G401 (cell line): ENCODE measurements at regions not wholly inside any gene's neighbourhood (a gene's known extent, or its start where the extent isn't known, plus 50 kb on each side); places are given as distances from the start of the nearest gene placed in this dataset.

Source experiments
- DNase-seq: peaks from one replicate; pipeline ENCODE4 v3.0.0-alpha.2; 2015; ENCODE audit warnings: low spot score
- in situ Hi-C: cut with HindIII; loops from 2 replicates; pipeline ENCODE4 v1.10.0; 2016; ENCODE audit warnings: low sequenced_read_pairs, mixed read lengths

- in situ Hi-C loops, result no loop called here
- DNase-seq, result no peak
Observed at GRCh38 chr16:72542102-72542501, 370.1 kb upstream of the PMFBP1 start.

GRCh38 chr16:72537664-72538063 is 365.7 kb upstream of the PMFBP1 start:
- in situ Hi-C loops, result no loop called here
- DNase-seq, result no peak

GRCh38 chr16:72536723-72537435 is 364.9 kb upstream of the PMFBP1 start:
- in situ Hi-C loops, result no loop called here
- no peak for DNase-seq

GRCh38 chr16:72532906-72533410 is 361.0 kb upstream of the PMFBP1 start:
- in situ Hi-C loops, result no loop called here

GRCh38 chr16:72530434-72530833 is 358.5 kb upstream of the PMFBP1 start:
- DNase-seq, result no peak
- in situ Hi-C loops, result no loop called here

More at GRCh38 chr16:72532906-72533410, 361.0 kb upstream of the PMFBP1 start:
- DNase-seq, result no peak

GRCh38 chr16:72523087-72523486 is 351.1 kb upstream of the PMFBP1 start:
- in situ Hi-C loops, result no loop called here

GRCh38 chr16:72517154-72517553 is 345.2 kb upstream of the PMFBP1 start:
- DNase-seq, result no peak

More at GRCh38 chr16:72523087-72523486, 351.1 kb upstream of the PMFBP1 start:
- DNase-seq, result no peak

GRCh38 chr16:72511171-72511570 is 339.2 kb upstream of the PMFBP1 start:
- in situ Hi-C loops, result no loop called here
- no peak for DNase-seq

More at GRCh38 chr16:72517154-72517553, 345.2 kb upstream of the PMFBP1 start:
- in situ Hi-C loops, result no loop called here

GRCh38 chr16:72508191-72508590 is 336.2 kb upstream of the PMFBP1 start:
- no peak for DNase-seq
- in situ Hi-C loops, result no loop called here

- DNase-seq, result no peak
- in situ Hi-C loops, result no loop called here
Observed at GRCh38 chr16:72502594-72503005, 330.6 kb upstream of the PMFBP1 start.

- in situ Hi-C loops, result no loop called here
Observed at GRCh38 chr16:72501739-72502593, 330.0 kb upstream of the PMFBP1 start.

GRCh38 chr16:72500545-72500944 is 328.6 kb upstream of the PMFBP1 start:
- no peak for DNase-seq
- in situ Hi-C loops, result no loop called here

More at GRCh38 chr16:72501739-72502593, 330.0 kb upstream of the PMFBP1 start:
- DNase-seq, result peak; percentile 39

GRCh38 chr16:72493716-72494415 is 321.9 kb upstream of the PMFBP1 start:
- in situ Hi-C loops, result no loop called here
- DNase-seq, result no peak

GRCh38 chr16:72487283-72487682 is 315.3 kb upstream of the PMFBP1 start:
- in situ Hi-C loops, result no loop called here
- DNase-seq, result no peak

- no peak for DNase-seq
- in situ Hi-C loops, result no loop called here
Observed at GRCh38 chr16:72482695-72483094, 310.7 kb upstream of the PMFBP1 start.

- DNase-seq, result no peak
- in situ Hi-C loops, result no loop called here
Observed at GRCh38 chr16:72481419-72481818, 309.5 kb upstream of the PMFBP1 start.

- in situ Hi-C loops, result no loop called here
Observed at GRCh38 chr16:72480911-72481310, 309.0 kb upstream of the PMFBP1 start.

GRCh38 chr16:72475688-72476087 is 303.7 kb upstream of the PMFBP1 start:
- in situ Hi-C loops, result no loop called here
- DNase-seq, result no peak

More at GRCh38 chr16:72480911-72481310, 309.0 kb upstream of the PMFBP1 start:
- DNase-seq, result no peak

GRCh38 chr16:72474501-72475123 is 302.7 kb upstream of the PMFBP1 start:
- in situ Hi-C loops, result no loop called here
- DNase-seq, result no peak
